Fibroblast of skin of right biceps (primary cell): ENCODE measurements at regions not wholly inside any gene's neighbourhood (a gene's known extent, or its start where the extent isn't known, plus 50 kb on each side); places are given as distances from the start of the nearest gene placed in this dataset.

Experiments used
- DNase-seq: peaks from one replicate; pipeline ENCODE4 v3.0.0-alpha.2; 2013

- peak; percentile 33 for DNase-seq
These were observed 1064.6 kb upstream of the LRRTM3 start for GRCh38 chr10:65861249-65861648.
